ENCODE measurements at regions not wholly inside any gene's neighbourhood (a gene's known extent, or its start where the extent isn't known, plus 50 kb on each side); places are given as distances from the start of the nearest gene placed in this dataset.

DNA sequence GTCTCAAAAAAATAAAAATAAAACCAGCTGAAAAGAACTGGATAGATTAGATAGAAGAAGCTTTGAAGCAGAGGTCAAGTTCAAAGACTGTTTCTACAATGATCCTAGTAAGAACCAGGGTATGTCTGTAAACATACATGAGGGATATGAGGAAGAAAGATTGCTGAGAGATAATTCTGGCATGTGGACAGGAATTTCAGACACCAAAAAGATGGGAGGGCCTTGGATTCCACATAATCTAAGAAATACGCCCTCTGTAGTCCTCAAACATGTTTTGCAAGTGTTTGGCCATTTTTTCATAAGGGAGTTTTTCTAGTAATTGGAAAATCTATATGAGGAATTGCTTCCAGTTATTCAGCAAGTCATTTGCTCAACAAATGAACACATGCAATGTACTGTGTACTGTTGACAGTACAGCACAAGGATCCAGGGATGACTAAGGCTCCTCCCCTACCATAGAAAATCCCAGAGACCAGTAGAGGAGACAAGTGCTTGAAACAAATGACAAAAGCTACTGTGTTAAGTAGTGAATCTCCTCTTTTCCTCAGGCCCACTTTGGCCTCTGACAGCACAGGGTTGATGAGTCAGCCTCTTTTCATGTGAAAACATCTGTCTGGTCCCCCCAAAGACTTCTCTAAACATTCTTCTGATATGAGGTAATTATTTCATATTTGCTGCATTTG, 795.9 kb downstream of the MAFB start:
- DNase-seq: no peak

DNA sequence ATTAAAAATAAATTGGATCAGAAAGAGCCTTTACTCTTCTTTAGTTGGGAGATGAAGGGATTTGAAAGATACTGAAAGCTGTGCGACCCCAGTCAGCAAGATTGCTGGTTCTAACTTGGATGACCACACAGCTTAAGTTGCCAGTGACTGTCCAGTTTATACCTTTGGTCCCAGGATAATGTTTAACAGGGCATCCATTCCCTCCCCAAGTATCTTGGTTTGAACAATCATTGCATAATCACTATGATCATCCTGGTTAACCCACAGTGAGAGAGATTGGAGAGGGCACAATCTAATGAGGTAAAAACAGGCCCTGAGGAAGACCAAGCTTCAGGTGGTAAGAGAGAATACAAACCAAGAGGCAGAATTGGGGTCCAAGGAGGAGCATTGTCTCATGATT, 798.3 kb downstream of the MAFB start:
- no peak for DNase-seq

DNA sequence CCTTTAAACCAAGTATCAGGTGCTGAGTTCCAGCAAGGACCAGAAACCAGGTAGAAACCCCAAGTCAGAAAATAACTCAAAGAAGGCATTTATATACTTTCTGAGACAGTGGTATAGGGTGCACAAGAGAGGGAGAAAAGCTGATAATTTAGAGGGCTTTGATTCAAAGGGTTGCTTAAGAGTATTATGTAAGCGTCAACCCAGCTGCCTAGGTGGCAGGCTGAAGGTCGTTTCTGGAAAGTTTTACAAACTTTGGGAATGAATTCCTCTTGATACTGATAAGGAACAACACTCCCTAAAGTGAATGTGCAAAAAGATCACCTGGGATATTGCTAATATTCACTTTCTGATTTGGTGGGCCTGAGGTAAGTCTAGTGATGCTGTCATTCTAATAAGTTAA, 800.7 kb downstream of the MAFB start:
- DNase-seq: no peak

DNA sequence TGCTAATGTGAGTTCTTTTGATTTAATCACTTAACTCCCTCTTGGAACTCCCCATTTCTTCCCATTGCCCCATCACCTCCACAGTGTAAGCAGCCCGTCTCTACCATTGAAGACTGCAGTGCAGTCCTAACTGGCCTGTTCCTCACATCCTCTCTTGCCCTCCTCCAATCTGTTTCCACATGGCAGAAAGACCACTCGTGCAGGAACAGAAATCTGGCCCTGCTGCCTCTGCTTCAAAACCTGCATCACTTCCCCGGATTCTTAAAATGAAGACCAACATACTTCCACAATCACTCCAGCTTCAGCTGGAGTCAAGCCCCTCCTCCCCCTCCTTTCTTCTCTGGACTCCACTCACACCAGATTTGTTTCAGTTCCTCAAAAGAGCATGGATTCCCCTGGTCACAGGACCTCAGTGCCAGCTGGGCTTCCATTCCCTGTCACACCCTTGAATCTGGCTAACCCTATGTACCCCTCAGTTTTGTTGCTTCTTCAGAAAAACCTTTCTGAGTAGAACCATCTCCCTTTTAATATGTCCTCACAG, 802.3 kb downstream of the MAFB start:
- DNase-seq: no peak

DNA sequence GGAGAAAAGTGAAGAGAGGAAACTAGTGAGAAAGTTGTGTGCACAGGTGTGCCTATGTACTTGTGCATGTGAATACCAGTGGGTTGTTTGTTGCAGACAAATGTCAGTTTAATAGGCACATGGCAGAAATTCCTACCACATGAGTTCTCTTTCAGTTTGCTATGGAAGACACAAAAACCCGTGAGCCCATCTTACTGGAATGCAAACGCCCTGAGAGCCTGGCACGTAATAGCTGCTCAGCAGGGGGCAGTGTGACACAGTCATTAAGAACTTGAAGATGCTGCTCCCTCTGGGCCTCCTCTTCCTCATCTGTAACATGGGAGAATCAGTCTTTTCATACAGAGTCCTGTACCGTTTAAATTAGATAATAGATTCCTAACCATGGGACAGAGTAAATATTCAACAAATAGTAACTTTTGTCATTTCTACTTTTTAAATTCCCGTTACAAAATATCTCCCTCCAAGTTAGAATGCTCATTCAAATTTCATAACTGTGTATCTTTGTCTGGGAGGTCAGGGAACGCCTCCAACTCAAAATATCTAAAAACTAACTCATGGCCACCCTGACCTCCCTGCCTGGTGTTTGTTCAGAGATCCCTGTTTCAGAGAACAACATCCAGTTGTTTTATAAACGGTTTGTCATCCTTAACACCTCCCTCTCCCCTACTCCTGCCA, 802.9 kb downstream of the MAFB start:
- no peak for DNase-seq

DNA sequence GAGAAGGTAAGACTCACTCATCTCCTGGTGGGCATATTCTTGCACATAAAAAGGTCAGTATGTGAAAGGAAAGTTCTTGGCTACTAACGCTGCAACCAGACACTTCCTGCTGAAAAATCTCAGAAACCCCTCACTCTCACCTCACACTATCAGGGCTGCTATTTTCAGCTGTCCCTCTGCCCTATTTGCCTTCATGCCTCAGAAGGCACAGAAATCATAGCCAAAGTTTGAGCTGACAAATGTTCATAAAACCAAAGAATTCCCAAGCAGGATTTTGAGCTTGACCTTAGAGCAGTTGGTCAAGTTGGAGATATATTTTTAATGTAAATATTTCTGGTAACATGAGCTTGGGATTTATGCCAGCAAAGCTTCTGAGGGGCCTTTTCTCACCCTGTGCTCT, 806.2 kb downstream of the MAFB start:
- DNase-seq: no peak

DNA sequence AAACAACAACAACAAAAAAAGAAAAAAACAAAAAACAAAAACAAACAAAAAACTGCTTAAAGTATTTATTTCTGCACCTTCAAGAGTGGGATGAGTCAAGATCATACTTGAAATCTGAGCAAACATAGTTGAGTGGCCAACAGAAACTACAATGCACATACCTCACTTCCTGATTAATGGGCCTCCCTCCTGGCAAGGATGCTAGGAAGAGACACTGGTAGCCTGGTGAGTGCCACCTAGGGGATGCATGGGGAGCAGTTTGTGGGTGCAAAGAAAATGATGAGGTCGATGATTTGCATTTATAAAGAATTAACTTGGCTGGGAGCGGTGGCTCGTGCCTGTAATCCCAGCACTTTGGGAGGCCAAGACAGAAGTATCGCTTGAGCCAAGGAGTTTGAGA, 808.1 kb downstream of the MAFB start:
- DNase-seq: no peak

DNA sequence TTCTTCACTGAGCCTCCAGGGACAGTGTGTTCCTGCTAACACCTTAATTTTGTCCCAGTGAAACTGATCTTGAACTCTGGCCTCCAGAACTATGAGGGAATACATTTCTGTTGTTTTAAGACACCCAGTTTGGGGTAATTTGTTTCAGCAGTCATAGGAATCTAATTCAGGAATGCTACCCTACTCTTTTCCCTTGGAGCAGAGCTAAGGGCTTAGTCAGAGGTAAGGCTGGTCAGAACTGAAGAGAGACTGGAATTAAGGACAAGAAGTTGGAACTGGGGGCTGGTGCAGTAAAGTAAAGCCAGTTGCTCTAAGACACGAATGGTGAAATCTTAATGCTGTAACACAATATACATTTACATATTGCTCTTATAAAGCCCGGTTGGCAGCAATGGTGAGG, 809.7 kb downstream of the MAFB start:
- DNase-seq: no peak

DNA sequence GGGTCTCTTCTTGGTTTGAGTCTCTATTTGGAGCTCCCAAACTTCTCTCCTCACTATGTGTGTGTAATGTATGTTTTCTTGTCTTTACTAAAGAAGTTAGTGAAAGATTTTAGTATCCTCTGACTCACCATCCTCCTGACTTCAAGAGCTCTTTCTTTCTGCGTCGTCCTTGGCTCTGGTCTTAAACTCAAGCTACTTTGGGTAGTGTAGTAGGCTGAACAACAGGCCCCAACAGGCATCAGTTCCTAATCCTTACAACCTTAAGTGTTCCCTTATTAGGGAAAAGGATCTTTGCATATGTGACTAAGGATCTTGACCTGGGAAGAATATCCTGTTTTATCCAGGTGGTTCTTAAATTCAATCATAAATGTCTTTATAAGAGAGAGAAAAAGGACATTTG, 810.2 kb downstream of the MAFB start:
- no peak for DNase-seq

DNA sequence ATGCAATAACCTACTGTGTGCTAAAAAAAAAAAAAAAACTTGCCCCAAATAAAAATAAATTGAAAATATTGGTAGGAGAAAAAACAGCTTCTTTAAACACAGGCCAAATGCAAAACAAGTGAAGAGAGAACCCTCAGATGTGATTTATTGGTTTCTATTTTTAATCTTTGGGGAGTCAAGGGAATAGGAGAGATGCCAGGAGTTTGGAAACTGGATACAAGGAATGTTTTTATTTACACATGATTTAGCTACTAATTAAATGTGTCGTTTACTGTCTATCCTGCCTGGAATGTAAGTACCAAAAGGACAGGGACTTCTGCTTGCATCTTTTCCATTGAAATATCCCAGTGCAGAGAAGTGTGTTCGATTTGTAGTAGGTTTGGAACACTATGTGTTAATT, 810.7 kb downstream of the MAFB start:
- no peak for DNase-seq

DNA sequence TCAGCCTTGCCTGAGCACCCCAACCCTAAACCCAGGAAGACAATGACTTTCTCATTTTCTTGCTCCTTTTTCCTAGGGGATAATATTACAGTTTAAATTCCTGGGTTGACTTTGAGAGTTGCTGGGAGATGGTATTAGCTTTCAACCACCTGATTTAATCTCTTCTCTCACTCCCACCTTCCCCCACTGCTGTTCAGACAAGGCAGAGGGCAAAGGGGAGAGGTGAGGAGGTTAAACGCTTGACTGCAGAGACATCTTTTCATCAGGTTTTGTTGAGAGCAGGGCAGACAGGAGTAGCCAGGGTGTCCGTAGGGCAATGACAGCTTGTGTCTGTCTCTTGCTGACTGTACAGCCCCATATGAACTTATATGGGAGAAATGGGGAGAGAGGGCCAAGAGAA, 811.2 kb downstream of the MAFB start:
- no peak for DNase-seq

DNA sequence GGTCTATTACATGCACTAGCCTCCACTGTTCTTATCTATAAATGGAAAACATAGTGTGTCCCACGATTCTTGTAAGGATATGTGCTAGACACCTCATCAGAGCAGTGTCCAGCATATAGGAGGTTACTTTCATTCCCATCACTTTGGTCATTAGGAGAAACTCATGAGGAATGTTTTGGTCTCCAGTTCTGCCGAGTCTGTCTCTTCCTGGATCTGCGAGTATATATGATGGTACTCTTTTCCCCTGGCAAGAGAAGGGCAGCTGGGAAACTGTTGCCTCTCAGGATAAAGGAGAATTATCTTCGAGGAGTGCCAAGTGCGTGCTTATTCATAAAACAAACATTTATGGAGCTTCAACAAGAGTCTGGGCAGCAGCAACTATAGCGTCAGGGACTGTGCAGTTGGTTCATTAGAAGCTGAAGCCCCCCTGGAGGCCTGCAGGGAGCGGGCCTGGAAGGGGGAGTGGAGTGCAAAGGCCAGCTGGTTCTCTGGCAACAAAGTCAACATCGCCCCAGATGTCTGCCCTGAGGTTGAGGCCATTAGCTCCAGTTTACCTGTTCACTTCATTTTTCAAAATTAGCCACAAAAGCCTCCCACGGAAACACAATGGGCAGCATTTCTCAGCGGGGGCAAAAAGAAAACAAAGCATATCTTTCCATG, 811.9 kb downstream of the MAFB start:
- DNase-seq: no peak

DNA sequence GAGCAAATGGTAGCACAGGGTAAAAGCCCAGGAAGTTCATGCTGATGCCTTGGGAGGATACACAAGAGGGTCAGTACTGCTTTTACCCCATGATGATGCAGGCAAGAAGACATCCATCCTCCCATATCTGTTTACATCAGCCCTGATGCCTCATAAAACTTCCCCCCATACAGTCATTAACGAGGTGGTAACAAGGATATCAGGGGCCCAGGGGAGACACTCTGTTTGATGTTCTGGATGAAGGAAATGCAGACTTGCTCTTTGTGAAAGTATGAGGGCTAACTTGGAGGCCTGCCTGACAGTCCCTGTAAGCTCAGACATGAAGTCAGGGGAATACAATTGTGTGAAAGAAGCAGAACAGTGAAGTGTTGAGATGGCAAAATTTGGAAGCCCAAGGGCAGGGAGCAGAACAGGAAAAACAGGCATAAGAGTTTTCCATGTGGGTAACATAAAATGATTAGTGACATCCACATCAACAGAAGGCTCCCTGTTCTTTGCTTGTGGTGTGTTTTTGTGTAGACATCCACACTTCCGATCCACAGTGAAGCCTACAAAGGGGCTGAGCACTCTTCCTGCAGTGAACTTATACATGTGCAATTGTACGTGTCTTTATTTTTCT, 813.4 kb downstream of the MAFB start:
- no peak for DNase-seq

DNA sequence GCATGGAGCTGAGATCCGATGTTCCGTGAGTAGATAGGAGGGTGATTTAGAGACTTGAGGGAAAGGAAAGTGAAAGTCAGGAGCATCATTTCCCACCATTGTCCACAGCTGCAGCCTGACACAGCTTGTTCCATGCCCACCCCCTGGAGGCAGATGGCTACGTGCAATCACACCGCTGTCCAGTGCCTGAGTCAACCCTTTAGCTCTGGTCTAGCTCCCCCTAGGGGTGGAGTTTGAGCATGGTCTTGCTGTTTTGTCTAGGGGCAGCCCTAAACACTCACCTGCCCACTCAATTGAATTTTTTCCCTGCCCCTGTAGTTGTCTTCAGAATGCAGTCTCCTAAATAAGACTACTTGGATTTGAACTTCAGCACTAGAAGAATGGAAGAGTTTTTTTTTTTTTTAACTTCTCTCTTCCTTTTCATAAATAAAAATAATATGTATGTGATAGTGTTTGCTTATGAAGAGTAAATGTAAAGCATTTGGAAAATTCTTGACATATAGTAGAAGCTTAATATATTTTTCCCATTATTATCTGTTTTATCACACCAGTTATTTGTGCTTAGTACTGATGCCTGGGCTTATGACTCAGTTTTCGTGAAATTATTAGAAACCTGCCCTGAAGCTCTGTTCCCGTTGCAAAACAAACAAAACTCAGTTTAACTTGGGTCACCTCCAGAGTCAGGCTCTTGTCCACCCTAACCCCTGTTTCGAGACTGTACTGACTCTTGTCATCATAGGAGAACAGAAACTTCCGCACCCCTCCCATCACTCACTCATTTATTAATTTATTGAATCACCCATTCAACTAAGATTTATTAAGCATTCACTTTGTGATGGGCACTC, 814.8 kb downstream of the MAFB start:
- no peak for DNase-seq

DNA sequence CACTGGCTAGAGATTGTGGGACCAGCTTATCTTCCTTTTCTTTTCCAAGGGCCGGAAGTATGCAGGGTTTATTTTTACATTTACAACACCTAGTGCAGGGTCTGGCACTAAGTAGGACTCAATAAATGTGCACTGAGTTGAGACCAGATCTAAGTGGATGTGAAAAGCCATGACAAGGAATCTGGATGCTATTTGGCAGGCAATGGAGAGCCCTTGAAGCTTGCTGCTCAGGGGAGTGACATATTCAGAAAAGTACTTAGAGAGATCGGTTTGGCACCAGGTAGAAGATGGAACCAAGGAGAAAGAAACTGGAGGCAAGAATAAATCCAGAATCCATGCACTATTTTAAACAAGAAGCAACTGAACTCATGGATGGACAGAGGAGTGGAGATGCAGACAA, 815.8 kb downstream of the MAFB start:
- no peak for DNase-seq

DNA sequence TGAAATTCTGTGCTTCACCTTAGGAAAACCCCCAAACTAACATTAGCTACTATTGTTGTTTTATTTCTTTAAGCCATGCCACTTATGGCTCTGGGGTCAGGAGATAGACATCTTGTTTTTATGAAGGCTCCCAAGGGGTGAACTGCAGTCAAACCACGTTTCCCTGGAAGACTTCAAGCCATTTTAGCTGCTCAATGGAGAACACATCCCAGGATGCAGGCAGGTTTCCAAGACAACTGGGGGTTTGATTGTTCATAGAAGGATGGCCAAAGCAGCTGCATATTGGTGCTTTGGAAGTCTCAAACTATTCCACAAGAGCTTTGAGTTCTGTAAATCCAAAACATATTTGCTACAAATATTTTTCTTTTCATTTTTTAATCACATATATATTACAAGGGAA, 818.0 kb downstream of the MAFB start:
- no peak for DNase-seq

DNA sequence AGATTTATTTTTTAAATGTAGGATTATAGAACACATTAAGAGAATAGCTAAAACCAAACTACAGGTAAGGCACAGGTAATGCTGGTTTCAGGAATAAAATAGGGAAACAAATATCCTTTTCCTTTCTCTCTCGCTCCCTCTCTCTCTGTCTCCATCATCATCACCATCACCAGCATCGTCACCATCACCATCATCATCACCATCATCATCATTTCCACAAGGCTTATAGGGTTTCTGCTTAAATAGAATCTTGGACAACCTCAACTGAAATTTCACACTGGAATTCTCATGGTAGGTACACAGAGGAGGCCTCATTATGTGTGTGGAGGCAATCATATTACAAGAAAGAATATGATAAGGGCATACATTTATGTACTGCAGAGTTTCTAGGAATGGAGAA, 823.6 kb downstream of the MAFB start:
- DNase-seq: no peak

DNA sequence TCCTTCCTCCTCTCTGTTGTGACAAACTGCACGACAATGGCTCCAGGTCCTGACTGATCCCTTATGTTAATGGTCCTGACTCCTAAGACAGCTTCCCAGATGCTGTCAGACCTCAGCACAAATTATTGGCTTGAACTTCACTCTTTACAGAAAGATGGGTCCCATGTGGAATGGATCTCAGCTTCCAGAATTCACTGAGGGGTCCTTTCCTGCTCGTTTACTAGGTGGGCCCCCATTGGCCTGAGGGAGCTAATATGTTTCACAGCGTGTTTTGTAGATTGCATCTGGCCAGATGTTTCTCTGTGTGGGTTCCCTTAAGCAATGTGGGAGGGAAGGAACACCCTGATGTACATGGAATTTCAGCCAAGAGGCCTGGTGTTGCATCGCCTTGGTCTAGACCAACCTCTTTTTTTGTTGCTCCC, 826.6 kb downstream of the MAFB start:
- DNase-seq: no peak

DNA sequence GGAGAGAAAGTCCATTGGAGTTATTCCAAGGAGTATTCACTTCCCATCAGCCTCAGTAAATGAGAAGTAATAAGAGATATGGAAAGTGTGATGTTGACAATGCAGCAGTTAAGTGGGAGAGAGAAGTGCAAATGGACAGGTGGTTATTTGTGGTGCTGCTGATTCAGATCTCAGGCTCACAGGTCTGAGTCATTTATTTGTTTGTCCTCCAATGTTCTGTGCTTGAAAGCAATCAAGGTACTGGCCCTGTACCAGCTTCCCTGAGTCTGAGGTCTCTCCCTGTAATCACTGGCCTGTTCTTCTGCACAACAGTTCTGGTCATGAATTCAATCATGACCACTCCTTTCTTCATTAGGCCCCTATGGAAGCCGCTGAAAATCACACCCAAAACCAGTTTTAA, 827.7 kb downstream of the MAFB start:
- no peak for DNase-seq

DNA sequence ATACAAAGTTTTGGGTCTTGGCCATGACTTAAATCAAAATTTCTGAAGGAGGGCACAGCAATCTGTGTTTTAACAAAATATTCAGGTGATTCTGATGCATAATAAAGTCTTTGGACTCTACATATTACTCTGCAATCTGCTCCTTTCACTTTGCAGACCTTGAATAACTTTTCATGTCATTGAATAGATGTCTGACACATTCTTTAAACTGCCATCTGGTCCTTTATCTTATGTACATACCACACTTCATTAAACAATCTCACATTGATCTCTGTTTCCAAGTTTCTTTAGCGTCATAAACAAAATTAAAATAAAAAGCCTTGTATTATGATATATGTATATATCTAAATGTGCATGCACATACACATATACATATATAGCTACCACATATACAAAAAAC, 831.2 kb downstream of the MAFB start:
- no peak for DNase-seq

DNA sequence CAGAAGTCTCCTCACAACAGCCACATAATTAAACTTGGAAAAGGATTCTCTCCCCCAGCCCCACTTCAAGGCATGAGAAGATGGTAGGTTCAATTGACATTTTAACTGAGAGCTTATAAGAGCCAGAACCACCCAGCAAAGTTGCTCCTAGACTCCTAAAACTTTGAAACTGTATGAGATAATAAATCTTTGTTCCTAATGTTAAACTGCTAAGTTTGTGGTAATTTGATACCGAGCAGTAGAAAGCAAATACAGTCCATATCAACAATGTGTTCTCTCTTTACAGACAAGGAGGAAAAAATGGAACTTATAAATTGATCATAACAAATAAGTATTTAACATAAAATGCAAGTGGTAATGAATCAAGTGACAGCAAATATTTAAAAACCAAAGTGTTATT, 831.8 kb downstream of the MAFB start:
- DNase-seq: no peak

DNA sequence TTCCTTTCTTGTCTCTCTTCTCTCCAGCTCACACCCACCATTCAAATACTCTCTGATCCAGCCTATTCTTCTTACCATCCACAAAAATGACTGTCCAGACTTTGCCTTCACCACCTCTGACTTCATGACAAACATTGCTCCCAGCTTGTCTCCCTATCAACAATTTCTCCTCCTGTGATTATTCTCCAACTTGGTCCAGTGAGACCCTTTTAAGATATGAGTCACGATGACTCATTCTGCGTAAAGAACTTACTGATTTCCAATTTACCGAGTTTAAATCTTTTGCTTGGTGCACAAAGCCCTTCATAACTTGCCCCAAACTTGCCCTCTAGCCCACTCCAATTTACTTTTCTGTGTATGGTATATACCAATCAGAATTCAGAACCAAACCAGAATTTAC, 833.2 kb downstream of the MAFB start:
- no peak for DNase-seq

DNA sequence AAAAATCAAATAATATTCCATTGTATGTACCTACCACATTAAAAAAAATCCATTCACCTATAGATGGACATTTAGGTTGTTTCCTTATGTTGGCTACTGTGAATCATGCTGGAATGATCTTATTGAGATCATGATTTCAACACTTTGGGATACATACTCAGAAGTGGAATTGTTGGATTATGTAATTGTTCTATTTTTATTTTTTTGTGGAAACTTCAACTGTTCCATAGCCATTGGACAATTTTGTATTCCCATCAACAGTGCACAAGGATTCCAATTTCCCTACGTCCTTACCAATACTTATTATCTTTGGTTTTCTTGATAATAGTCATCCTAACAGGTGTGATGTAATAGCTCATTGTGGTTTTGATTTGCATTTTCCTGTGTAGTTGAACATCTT, 834.0 kb downstream of the MAFB start:
- DNase-seq: no peak
